Hepatocyte (in vitro differentiated cells): ENCODE measurements at regions not wholly inside any gene's neighbourhood (a gene's known extent, or its start where the extent isn't known, plus 50 kb on each side); places are given as distances from the start of the nearest gene placed in this dataset.

Experiments
- EZH2 ChIP-seq: fragments of 200-600 bp; sonication (generic); IDR thresholded peaks from 2 replicates; pipeline ENCODE4 v1.6.1; 2016; ENCODE audit warnings: antibody characterized with exemption, mild to moderate bottlenecking, borderline replicate concordance
- EZH2phosphoT487 ChIP-seq: fragments of 200-600 bp; sonication (generic); IDR thresholded peaks from one replicate; pipeline ENCODE4 v1.6.1; 2018; ENCODE audit warnings: antibody characterized with exemption, mild to moderate bottlenecking, low read depth, moderate library complexity; ENCODE audit not compliant: unreplicated experiment, severe bottlenecking
- TF ChIP-seq, protein P1 (sequence below): fragments of 200-600 bp; sonication (generic); IDR thresholded peaks from 2 replicates; pipeline ENCODE4 v1.5.1; 2016; ENCODE audit warnings: antibody characterized with exemption, mild to moderate bottlenecking; ENCODE audit not compliant: poor library complexity

- TF ChIP-seq EZH2 (no peak), EZH2phosphoT487 (no peak)
- TF ChIP-seq, protein P1, sequence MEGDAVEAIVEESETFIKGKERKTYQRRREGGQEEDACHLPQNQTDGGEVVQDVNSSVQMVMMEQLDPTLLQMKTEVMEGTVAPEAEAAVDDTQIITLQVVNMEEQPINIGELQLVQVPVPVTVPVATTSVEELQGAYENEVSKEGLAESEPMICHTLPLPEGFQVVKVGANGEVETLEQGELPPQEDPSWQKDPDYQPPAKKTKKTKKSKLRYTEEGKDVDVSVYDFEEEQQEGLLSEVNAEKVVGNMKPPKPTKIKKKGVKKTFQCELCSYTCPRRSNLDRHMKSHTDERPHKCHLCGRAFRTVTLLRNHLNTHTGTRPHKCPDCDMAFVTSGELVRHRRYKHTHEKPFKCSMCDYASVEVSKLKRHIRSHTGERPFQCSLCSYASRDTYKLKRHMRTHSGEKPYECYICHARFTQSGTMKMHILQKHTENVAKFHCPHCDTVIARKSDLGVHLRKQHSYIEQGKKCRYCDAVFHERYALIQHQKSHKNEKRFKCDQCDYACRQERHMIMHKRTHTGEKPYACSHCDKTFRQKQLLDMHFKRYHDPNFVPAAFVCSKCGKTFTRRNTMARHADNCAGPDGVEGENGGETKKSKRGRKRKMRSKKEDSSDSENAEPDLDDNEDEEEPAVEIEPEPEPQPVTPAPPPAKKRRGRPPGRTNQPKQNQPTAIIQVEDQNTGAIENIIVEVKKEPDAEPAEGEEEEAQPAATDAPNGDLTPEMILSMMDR: no peak
These were observed 100.8 kb downstream of the KCNA4 start for GRCh38 chr11:29916040-29916439.
